ENCODE measurements at regions not wholly inside any gene's neighbourhood (a gene's known extent, or its start where the extent isn't known, plus 50 kb on each side); places are given as distances from the start of the nearest gene placed in this dataset.

- Histone ChIP-seq H3K4me3 (no peak overlapping the region), H3K9me3 (peaks cover 3% of the 10 kb centered on the region), H3K36me3 (no peaks in the 10 kb centered on the region), H3K27me3 (replicated peaks; ENCODE audit: insufficient read depth) (no peaks in the 10 kb centered on the region), H3K27ac (no peak overlapping the region), H3K4me1 (ENCODE audit: control insufficient read depth in 1 of 2, low read depth in 2 of 2) (no peaks in the 10 kb centered on the region)
- DNase-seq (ENCODE audit: low spot score) = no peak
- no peak for TF ChIP-seq CTCF (IDR thresholded peaks at IDR 0.05)
- no peak for ATAC-seq (ENCODE audit: insufficient number of reproducible peaks, low FRiP score, low read depth)
Measured at GRCh38 chr21:23695443-23695842, 1911.8 kb downstream of the MRPL39 start.

- Histone ChIP-seq H3K36me3 (no peaks in the 10 kb centered on the region), H3K27ac (no peak overlapping the region), H3K4me1 (ENCODE audit: control insufficient read depth in 1 of 2, low read depth in 2 of 2) (no peaks in the 10 kb centered on the region), H3K27me3 (replicated peaks; ENCODE audit: insufficient read depth) (no peaks in the 10 kb centered on the region), H3K9me3 (no peaks in the 10 kb centered on the region), H3K4me3 (no peak overlapping the region)
- TF ChIP-seq CTCF (IDR thresholded peaks at IDR 0.05) = no peak
- ATAC-seq (ENCODE audit: insufficient number of reproducible peaks, low FRiP score, low read depth) (no peak), DNase-seq (ENCODE audit: low spot score) (no peak)
Measured at GRCh38 chr21:23694390-23694789, 1912.9 kb downstream of the MRPL39 start.

- H3K4me1 ChIP-seq (ENCODE audit: control insufficient read depth in 1 of 2, low read depth in 2 of 2) = no peaks in the 10 kb centered on the region
- H3K27ac ChIP-seq = no peak overlapping the region
- no peak for TF ChIP-seq CTCF (IDR thresholded peaks at IDR 0.05)
- no peak overlapping the region for H3K4me3 ChIP-seq
- no peak for ATAC-seq (ENCODE audit: insufficient number of reproducible peaks, low FRiP score, low read depth)
- no peak for DNase-seq (ENCODE audit: low spot score)
- no peaks in the 10 kb centered on the region for H3K27me3 ChIP-seq (replicated peaks; ENCODE audit: insufficient read depth)
- H3K36me3 ChIP-seq = no peaks in the 10 kb centered on the region
- H3K9me3 ChIP-seq = no peaks in the 10 kb centered on the region
Measured at GRCh38 chr21:23690316-23690715, 1917.0 kb downstream of the MRPL39 start.

- no peaks in the 10 kb centered on the region for H3K27me3 ChIP-seq (replicated peaks; ENCODE audit: insufficient read depth)
- H3K36me3 ChIP-seq = no peaks in the 10 kb centered on the region
- no peak overlapping the region for H3K4me3 ChIP-seq
- no peaks in the 10 kb centered on the region for H3K4me1 ChIP-seq (ENCODE audit: control insufficient read depth in 1 of 2, low read depth in 2 of 2)
- DNase-seq (ENCODE audit: low spot score) (no peak), ATAC-seq (ENCODE audit: insufficient number of reproducible peaks, low FRiP score, low read depth) (no peak)
- TF ChIP-seq CTCF (IDR thresholded peaks at IDR 0.05) = no peak
- no peaks in the 10 kb centered on the region for H3K9me3 ChIP-seq
- H3K27ac ChIP-seq = no peak overlapping the region
Measured at GRCh38 chr21:23686737-23687523, 1920.4 kb downstream of the MRPL39 start.

GRCh38 chr21:23684431-23684830 lies 1922.8 kb downstream of the MRPL39 start:
- no peak for DNase-seq (ENCODE audit: low spot score)
- no peak for ATAC-seq (ENCODE audit: insufficient number of reproducible peaks, low FRiP score, low read depth)
- H3K27me3 ChIP-seq (replicated peaks; ENCODE audit: insufficient read depth) = no peaks in the 10 kb centered on the region
- no peaks in the 10 kb centered on the region for H3K4me1 ChIP-seq (ENCODE audit: control insufficient read depth in 1 of 2, low read depth in 2 of 2)
- no peak for TF ChIP-seq CTCF (IDR thresholded peaks at IDR 0.05)
- H3K36me3 ChIP-seq = no peaks in the 10 kb centered on the region
- H3K4me3 ChIP-seq = no peak overlapping the region
- H3K27ac ChIP-seq = no peak overlapping the region
- H3K9me3 ChIP-seq = no peaks in the 10 kb centered on the region
